ENCODE measurements at regions not wholly inside any gene's neighbourhood (a gene's known extent, or its start where the extent isn't known, plus 50 kb on each side); places are given as distances from the start of the nearest gene placed in this dataset.
A peak's percentile ranks its signal among the peaks of the same experiment; 100 is the strongest.

- DNase-seq (ENCODE audit: low read depth), result no peak
These were observed 1956.7 kb upstream of the PIK3C3 start for GRCh38 chr18:39998317-39998716.

GRCh38 chr18:39994498-39994897, 1960.5 kb upstream of the PIK3C3 start:
- no peak for DNase-seq (ENCODE audit: low read depth)

GRCh38 chr18:39991696-39992265, 1963.3 kb upstream of the PIK3C3 start:
- no peak for DNase-seq (ENCODE audit: low read depth)

GRCh38 chr18:39990540-39990939, 1964.5 kb upstream of the PIK3C3 start:
- no peak for DNase-seq (ENCODE audit: low read depth)

GRCh38 chr18:39976771-39977170, 1978.3 kb upstream of the PIK3C3 start:
- DNase-seq (ENCODE audit: low read depth), result no peak

- DNase-seq (ENCODE audit: low read depth), result no peak
These were observed 1982.5 kb upstream of the PIK3C3 start for GRCh38 chr18:39972521-39972920.

GRCh38 chr18:39969803-39970494, 1985.1 kb upstream of the PIK3C3 start:
- DNase-seq (ENCODE audit: low read depth), result no peak

- DNase-seq (ENCODE audit: low read depth), result no peak
These were observed 1988.8 kb upstream of the PIK3C3 start for GRCh38 chr18:39966275-39966674.

- DNase-seq (ENCODE audit: low read depth), result no peak
These were observed 1992.5 kb upstream of the PIK3C3 start for GRCh38 chr18:39962546-39962945.

GRCh38 chr18:39960550-39960949, 1994.5 kb upstream of the PIK3C3 start:
- no peak for DNase-seq (ENCODE audit: low read depth)

- no peak for DNase-seq (ENCODE audit: low read depth)
These were observed 1995.2 kb upstream of the PIK3C3 start for GRCh38 chr18:39959839-39960238.

GRCh38 chr18:39958876-39959275, 1996.2 kb upstream of the PIK3C3 start:
- DNase-seq (ENCODE audit: low read depth), result no peak

GRCh38 chr18:39952816-39953215, 2002.2 kb upstream of the PIK3C3 start:
- no peak for DNase-seq (ENCODE audit: low read depth)

- DNase-seq (ENCODE audit: low read depth), result no peak
These were observed 2003.8 kb upstream of the PIK3C3 start for GRCh38 chr18:39951142-39951720.

- no peak for DNase-seq (ENCODE audit: low read depth)
These were observed 2008.4 kb upstream of the PIK3C3 start for GRCh38 chr18:39946623-39947061.

- no peak for DNase-seq (ENCODE audit: low read depth)
These were observed 2010.0 kb upstream of the PIK3C3 start for GRCh38 chr18:39945076-39945475.

GRCh38 chr18:39942702-39943101, 2012.3 kb upstream of the PIK3C3 start:
- peak; percentile 7 for DNase-seq (ENCODE audit: low read depth)

- DNase-seq (ENCODE audit: low read depth), result no peak
These were observed 2016.1 kb upstream of the PIK3C3 start for GRCh38 chr18:39938676-39939608.

- no peak for DNase-seq (ENCODE audit: low read depth)
These were observed 2019.4 kb upstream of the PIK3C3 start for GRCh38 chr18:39935598-39935997.

- DNase-seq (ENCODE audit: low read depth), result no peak
These were observed 2036.2 kb upstream of the PIK3C3 start for GRCh38 chr18:39918847-39919246.

GRCh38 chr18:39913672-39914366, 2041.2 kb upstream of the PIK3C3 start:
- no peak for DNase-seq (ENCODE audit: low read depth)

- no peak for DNase-seq (ENCODE audit: low read depth)
These were observed 2043.3 kb upstream of the PIK3C3 start for GRCh38 chr18:39911716-39912115.

All from RPMI7951 (cell line).